H1 (cell line): ENCODE measurements at regions not wholly inside any gene's neighbourhood (a gene's known extent, or its start where the extent isn't known, plus 50 kb on each side); places are given as distances from the start of the nearest gene placed in this dataset.

Experiments used
- BRCA1 ChIP-seq: IDR thresholded peaks from 2 replicates; pipeline ENCODE4 v1.6.1; 2012; ENCODE audit warnings: low read depth, low read length, improper control_type of control experiment
- FOSL1 ChIP-seq: IDR thresholded peaks from 2 replicates; pipeline ENCODE4 v1.6.1; 2011; ENCODE audit warnings: mild to moderate bottlenecking, low read depth, low read length, moderate library complexity; ENCODE audit not compliant: insufficient read depth
- GTF2F1 ChIP-seq: IDR thresholded peaks from 2 replicates; pipeline ENCODE4 v1.6.1; 2012; ENCODE audit warnings: low read depth, low read length, improper control_type of control experiment, borderline replicate concordance
- KDM1A ChIP-seq: fragments of 200-600, 300-600 bp; sonication (generic); IDR thresholded peaks from 2 replicates; pipeline ENCODE4 v1.7.1; 2016; ENCODE audit warnings: mild to moderate bottlenecking, low read length, borderline replicate concordance
- NRF1 ChIP-seq: IDR thresholded peaks from 2 replicates; pipeline ENCODE4 v1.6.1; 2011; ENCODE audit warnings: mild to moderate bottlenecking, low read depth, low read length, improper control_type of control experiment
- POLR2A ChIP-seq, 2 experiments: IDR thresholded peaks; 1 replicate in 1 of 2; 2 replicates in 1 of 2; pipeline ENCODE4 v1.6.1; 2011; ENCODE audit warnings: low read depth in 2 of 2, low read length in 2 of 2, mild to moderate bottlenecking in 2 of 2; ENCODE audit errors: control extremely low read depth in 1 of 2
- POLR2AphosphoS5 ChIP-seq: IDR thresholded peaks from 2 replicates; pipeline ENCODE4 v1.6.1; 2011; ENCODE audit warnings: low read depth, low read length
- RAD21 ChIP-seq, 2 experiments: IDR thresholded peaks in 1 of 2; conservative IDR thresholded peaks in 1 of 2; 2 replicates each; pipeline ENCODE4 v1.6.1; 2011; ENCODE audit warnings: low read depth in 2 of 2, low read length in 2 of 2, improper control_type of control experiment in 1 of 2, inconsistent platforms in 1 of 2, mild to moderate bottlenecking in 1 of 2, moderate library complexity in 1 of 2
- TF ChIP-seq, protein P1 (sequence below), 3 experiments: IDR thresholded peaks; 1 replicate in 2 of 3; 2 replicates in 1 of 3; pipeline versions ENCODE4 v1.5.1 to v1.6.1; 2011; ENCODE audit warnings: low read length in 3 of 3, mild to moderate bottlenecking in 3 of 3, inconsistent platforms in 2 of 3, low read depth in 1 of 3, moderate library complexity in 1 of 3; ENCODE audit not compliant: insufficient read depth in 1 of 3; ENCODE audit errors: control extremely low read depth in 1 of 3

DNA sequence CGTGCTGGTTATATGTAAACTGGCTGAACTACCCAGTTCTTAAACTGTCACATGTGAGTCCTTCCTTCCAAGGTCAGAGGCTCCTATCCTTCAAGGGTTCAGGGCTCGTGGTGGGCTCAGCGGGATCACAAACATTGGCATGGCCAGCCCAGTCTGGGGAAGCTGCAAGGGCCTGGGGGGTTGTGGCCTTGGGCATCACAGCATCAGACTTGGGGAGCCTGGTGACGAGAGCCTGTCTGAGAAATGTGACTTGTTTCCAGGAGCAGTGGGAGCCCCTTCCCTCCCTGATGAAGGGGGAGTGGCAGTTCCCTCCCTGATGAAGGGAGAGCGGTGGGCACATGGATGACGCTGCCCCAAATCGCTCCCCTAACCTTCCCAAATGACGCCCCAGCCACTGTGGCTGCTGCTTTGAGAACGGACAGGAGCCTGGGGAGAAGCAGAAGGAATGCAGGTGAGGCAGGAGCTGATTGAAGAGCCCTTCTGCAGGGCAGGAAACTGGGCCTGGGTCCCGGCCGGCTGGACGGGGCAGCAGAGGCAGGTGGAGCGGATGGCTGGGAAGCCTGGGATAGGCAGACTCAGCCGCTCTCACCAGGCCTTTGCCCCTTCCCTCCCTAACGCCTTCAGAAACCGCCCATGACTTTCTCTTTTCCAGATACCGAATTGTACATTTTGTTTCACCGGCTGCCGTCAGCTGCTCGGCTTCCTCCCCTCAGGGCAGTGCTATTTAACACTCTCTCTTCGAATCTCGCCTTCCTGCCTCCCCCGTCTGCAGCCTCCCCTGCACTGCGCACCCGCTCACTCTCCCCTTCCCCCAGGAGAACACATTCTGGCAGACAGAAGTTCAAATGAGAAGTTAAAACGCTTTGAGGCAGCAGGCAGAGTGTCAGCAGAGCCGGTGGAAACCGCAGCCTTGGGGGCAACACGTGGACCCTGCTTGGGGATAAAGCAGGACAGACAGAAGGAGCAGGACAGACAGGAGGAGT lies 1486.7 kb downstream of the BRD1 start:
- TF ChIP-seq KDM1A = no peak
- TF ChIP-seq POLR2AphosphoS5 = no peak
- no peak for TF ChIP-seq FOSL1
- TF ChIP-seq NRF1 = no peak
- TF ChIP-seq, protein P1, sequence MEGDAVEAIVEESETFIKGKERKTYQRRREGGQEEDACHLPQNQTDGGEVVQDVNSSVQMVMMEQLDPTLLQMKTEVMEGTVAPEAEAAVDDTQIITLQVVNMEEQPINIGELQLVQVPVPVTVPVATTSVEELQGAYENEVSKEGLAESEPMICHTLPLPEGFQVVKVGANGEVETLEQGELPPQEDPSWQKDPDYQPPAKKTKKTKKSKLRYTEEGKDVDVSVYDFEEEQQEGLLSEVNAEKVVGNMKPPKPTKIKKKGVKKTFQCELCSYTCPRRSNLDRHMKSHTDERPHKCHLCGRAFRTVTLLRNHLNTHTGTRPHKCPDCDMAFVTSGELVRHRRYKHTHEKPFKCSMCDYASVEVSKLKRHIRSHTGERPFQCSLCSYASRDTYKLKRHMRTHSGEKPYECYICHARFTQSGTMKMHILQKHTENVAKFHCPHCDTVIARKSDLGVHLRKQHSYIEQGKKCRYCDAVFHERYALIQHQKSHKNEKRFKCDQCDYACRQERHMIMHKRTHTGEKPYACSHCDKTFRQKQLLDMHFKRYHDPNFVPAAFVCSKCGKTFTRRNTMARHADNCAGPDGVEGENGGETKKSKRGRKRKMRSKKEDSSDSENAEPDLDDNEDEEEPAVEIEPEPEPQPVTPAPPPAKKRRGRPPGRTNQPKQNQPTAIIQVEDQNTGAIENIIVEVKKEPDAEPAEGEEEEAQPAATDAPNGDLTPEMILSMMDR (IDR thresholded peaks at IDR 0.05; ENCODE audit: control extremely low read depth in 1 of 3, insufficient read depth in 1 of 3, low read depth in 1 of 3, low read length in 3 of 3) = no peak
- no peak for TF ChIP-seq GTF2F1
- no peak for TF ChIP-seq POLR2A (IDR thresholded peaks at IDR 0.05; ENCODE audit: control extremely low read depth in 1 of 2, low read depth in 2 of 2, low read length in 2 of 2)
- no peak for TF ChIP-seq RAD21 (IDR thresholded peaks at IDR 0.05 in 1 of 2, conservative IDR thresholded peaks at IDR 0.05 in 1 of 2; ENCODE audit: low read depth in 2 of 2, low read length in 2 of 2)
- TF ChIP-seq BRCA1 = no peak
